ENCODE measurements at regions not wholly inside any gene's neighbourhood (a gene's known extent, or its start where the extent isn't known, plus 50 kb on each side); places are given as distances from the start of the nearest gene placed in this dataset.

DNA sequence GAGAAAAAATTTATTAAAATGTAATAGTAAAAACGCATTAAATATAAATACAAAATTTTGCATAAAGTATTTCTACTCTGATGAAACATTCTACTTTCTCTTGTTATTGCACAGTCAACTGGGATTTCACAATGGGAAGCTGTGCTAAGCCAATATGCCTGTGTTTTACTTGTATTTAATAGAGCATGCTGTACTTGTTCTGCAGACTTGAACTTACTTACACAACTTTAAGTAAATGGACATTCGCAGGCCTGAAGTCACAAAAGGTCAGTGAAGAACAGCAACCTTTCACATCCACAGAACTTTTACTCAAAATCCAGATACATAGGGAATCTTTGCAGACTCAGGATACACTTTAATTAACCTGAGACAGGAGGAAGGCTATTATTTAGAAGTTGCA, 409.5 kb downstream of the BTBD3 start:
- TF ChIP-seq, protein P1, sequence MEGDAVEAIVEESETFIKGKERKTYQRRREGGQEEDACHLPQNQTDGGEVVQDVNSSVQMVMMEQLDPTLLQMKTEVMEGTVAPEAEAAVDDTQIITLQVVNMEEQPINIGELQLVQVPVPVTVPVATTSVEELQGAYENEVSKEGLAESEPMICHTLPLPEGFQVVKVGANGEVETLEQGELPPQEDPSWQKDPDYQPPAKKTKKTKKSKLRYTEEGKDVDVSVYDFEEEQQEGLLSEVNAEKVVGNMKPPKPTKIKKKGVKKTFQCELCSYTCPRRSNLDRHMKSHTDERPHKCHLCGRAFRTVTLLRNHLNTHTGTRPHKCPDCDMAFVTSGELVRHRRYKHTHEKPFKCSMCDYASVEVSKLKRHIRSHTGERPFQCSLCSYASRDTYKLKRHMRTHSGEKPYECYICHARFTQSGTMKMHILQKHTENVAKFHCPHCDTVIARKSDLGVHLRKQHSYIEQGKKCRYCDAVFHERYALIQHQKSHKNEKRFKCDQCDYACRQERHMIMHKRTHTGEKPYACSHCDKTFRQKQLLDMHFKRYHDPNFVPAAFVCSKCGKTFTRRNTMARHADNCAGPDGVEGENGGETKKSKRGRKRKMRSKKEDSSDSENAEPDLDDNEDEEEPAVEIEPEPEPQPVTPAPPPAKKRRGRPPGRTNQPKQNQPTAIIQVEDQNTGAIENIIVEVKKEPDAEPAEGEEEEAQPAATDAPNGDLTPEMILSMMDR (IDR thresholded peaks at IDR 0.05 in 8 of 11, conservative IDR thresholded peaks at IDR 0.05 in 3 of 11): no peak
- TF ChIP-seq POLR2A (IDR thresholded peaks at IDR 0.05) (no peak), POLR2AphosphoS5 (IDR thresholded peaks at IDR 0.05) (no peak)
